LNCaP clone FGC (cell line): ENCODE measurements at regions not wholly inside any gene's neighbourhood (a gene's known extent, or its start where the extent isn't known, plus 50 kb on each side); places are given as distances from the start of the nearest gene placed in this dataset.

Experiments
- DNase-seq: peaks from one replicate; pipeline ENCODE4 v3.0.0-alpha.2; 2011; ENCODE audit warnings: low read depth
- H3K4me3 ChIP-seq: 2 replicates; pipeline ENCODE4 v1.5.1; 2011; ENCODE audit warnings: mild to moderate bottlenecking, low read depth, low read length, control low read depth
- CTCF ChIP-seq: IDR thresholded peaks from 2 replicates; pipeline ENCODE4 v1.5.1; 2012; ENCODE audit warnings: mild to moderate bottlenecking; ENCODE audit not compliant: control insufficient read depth, insufficient read depth; ENCODE audit errors: extremely low read depth

GRCh38 chr2:200095436-200095835 lies 140.1 kb downstream of the MAIP1 start:
- no peak for DNase-seq
- no peak for TF ChIP-seq CTCF
- H3K4me3 ChIP-seq, result no peak overlapping the region

DNA sequence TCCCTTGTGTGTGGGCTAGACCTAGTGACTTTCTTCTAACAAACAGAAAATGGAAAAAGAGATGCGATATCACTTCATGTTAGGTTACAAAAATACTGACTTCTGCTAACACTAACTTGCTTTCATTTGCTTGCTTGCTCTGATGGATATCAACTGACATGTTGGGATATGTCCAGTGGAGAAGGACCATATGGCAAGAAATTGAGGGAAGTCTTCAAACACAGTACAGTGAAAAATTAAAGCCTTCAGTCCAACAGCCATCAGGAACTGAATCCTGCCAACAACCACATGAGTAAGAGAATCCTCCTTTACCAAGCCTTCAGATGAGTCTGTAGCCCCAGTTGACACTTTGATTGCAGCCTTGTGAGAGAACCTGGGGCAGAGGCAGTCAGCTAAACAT lies 143.9 kb downstream of the MAIP1 start:
- TF ChIP-seq CTCF, result no peak
- H3K4me3 ChIP-seq, result no peak overlapping the region
- no peak for DNase-seq

DNA sequence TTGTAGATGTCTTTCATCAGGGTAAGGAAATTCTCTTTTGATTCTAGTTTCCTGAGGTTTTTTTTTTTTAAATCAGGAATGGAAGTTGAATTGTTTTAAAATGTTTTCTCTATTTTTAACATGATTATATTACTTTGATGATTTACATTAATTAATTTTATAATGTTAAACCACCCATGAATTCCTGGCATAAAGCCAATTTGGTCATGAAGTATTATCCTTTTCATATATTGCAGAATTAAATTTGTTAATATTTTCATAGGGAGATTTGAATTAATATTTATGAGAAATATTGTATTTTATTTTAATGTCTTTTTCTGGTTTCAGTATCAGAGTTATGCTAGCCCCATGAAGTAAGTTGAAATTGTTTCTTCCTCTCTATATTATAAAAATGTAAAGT lies 144.6 kb downstream of the MAIP1 start:
- no peak for DNase-seq
- TF ChIP-seq CTCF, result no peak

DNA sequence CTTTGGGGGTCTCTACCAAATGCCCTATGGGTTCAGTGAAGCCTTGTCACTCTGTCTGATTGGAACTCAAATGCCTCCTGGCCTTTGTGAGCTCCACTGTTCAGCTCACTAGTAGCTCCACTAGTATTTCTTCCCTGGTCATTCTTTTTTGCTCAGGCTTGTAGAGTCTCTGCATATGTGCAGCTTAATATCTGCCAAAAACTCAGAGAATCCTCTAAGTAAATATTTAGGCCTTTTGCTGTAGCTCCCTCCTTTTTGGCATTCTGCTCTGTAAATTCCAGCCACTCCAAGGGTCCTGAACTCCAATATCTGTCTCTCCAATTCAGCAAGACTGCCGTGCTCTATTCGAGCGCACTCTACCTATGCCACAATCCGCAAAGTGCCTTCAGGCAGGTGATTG lies 146.5 kb downstream of the MAIP1 start:
- TF ChIP-seq CTCF, result no peak
- H3K4me3 ChIP-seq, result no peak overlapping the region
- no peak for DNase-seq

More for the DNA sequence above, 144.6 kb downstream of the MAIP1 start:
- H3K4me3 ChIP-seq, result no peak overlapping the region

- no peak overlapping the region for H3K4me3 ChIP-seq
- no peak for TF ChIP-seq CTCF
- DNase-seq, result no peak
Measured at GRCh38 chr2:200102971-200103370, 147.6 kb downstream of the MAIP1 start.

DNA sequence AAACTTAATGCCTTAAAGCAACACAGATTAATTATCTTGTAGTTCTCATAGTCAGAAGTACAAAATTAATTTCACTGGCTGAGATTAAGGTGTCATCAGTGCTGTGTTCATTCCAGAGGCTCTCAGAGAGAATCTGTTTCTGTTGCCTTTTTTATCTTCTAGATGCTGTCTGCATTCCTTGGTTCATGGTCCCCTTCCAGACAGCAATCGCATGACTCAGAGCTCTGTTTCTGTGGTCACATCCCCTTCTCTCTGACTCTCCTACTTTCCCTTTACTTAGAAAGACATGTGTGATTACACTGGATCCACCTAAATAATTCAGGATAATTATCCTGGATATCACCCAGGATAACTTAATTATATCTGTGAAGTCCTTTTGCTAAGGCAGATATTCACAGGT lies 148.6 kb downstream of the MAIP1 start:
- no peak for TF ChIP-seq CTCF
- no peak for DNase-seq
- H3K4me3 ChIP-seq, result no peak overlapping the region

DNA sequence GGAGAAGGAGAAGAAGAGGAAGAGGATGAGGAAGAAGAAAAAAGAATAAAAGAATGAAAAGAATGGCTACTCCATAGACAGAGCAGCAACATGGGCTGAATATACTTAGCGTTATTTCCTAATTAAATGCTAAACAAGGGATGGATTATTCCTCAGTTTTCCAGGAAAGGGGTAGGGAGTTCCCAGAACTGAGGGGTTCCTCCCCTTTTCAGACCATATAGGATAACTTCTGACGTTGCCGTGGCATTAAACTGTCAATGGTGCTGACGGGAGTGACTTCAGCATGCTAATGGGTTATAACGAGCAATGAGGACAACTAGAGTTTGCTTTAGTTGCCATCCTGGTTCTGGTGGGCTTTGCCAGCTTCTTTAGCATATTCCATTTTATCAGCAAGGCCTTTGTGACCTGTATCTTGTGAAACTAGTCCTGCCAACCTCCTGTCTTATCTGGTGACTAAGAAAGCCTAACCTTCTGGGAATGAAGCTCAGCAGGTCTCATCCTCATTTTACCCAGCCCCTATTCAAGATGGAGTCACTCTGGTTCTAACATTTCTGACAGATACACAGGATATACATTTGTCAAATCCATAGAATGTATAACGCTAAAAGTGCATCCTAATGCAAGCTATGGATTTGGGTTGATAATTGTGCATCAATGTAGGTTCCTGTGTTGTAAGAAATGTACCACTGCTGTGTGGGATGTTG lies 152.3 kb downstream of the MAIP1 start:
- DNase-seq, result no peak
- no peak overlapping the region for H3K4me3 ChIP-seq
- TF ChIP-seq CTCF, result no peak
